Astrocyte (in vitro differentiated cells and primary cell): ENCODE measurements at regions not wholly inside any gene's neighbourhood (a gene's known extent, or its start where the extent isn't known, plus 50 kb on each side); places are given as distances from the start of the nearest gene placed in this dataset.

ENCODE experiments used
- DNase-seq: peaks from one replicate; pipeline ENCODE4 v3.0.0-alpha.2; 2010; ENCODE audit warnings: low read depth
- FAIRE-seq: peaks from 2 replicates; lab custom pipeline; 2011; peaks lifted over from hg19 to GRCh38; lab: Jason Lieb, UNC
- H2AFZ ChIP-seq: 2 replicates; pipeline ENCODE4 v1.6.0; 2012; ENCODE audit warnings: low read depth, low read length, inconsistent platforms
- H3K27ac ChIP-seq: 2 replicates; pipeline ENCODE4 v1.5.1; 2011; ENCODE audit warnings: low read depth, low read length, inconsistent platforms
- H3K27me3 ChIP-seq: 2 replicates; pipeline ENCODE4 v1.6.0; 2011; ENCODE audit warnings: low read length, inconsistent platforms; ENCODE audit not compliant: insufficient read depth
- H3K36me3 ChIP-seq: 2 replicates; pipeline ENCODE4 v1.5.1; 2011; ENCODE audit warnings: low read length, inconsistent platforms; ENCODE audit not compliant: insufficient read depth
- H3K4me1 ChIP-seq: 2 replicates; pipeline ENCODE4 v1.5.1; 2011; ENCODE audit warnings: low read length, inconsistent platforms; ENCODE audit not compliant: insufficient read depth
- H3K4me2 ChIP-seq: 2 replicates; pipeline ENCODE4 v1.6.0; 2012; ENCODE audit warnings: low read length, inconsistent platforms
- H3K4me3 ChIP-seq: 2 replicates; pipeline ENCODE4 v1.5.1; 2011; ENCODE audit warnings: low read depth, mild to moderate bottlenecking, low read length, inconsistent platforms; ENCODE audit not compliant: insufficient read depth
- H3K79me2 ChIP-seq: 2 replicates; pipeline ENCODE4 v1.6.0; 2012; ENCODE audit warnings: mild to moderate bottlenecking, low read length, inconsistent platforms; ENCODE audit not compliant: insufficient read depth
- H3K9ac ChIP-seq: 2 replicates; pipeline ENCODE4 v1.6.0; 2012; ENCODE audit warnings: mild to moderate bottlenecking, low read length, inconsistent platforms
- H3K9me3 ChIP-seq: 2 replicates; pipeline ENCODE4 v1.5.1; 2012; ENCODE audit warnings: low read depth, mild to moderate bottlenecking, low read length, inconsistent platforms; ENCODE audit not compliant: insufficient read depth
- H4K20me1 ChIP-seq: 2 replicates; pipeline ENCODE4 v1.6.0; 2012; ENCODE audit warnings: low read length, inconsistent platforms; ENCODE audit not compliant: insufficient read depth
- H3K27ac Mint-ChIP-seq: one replicate; pipeline ENCODE4 v1.8.0; 2021; ENCODE audit warnings: mild to moderate bottlenecking, mixed read lengths; ENCODE audit not compliant: unreplicated experiment
- H3K27me3 Mint-ChIP-seq: one replicate; pipeline ENCODE4 v1.8.0; 2021; ENCODE audit warnings: low read depth, mixed read lengths; ENCODE audit not compliant: unreplicated experiment
- H3K36me3 Mint-ChIP-seq: one replicate; pipeline ENCODE4 v1.8.0; 2021; ENCODE audit warnings: low read depth, mixed read lengths; ENCODE audit not compliant: unreplicated experiment
- H3K4me1 Mint-ChIP-seq: one replicate; pipeline ENCODE4 v1.8.0; 2021; ENCODE audit warnings: low read depth, mixed read lengths; ENCODE audit not compliant: unreplicated experiment
- H3K4me3 Mint-ChIP-seq: one replicate; pipeline ENCODE4 v1.8.0; 2021; ENCODE audit warnings: mild to moderate bottlenecking, moderate library complexity, mixed read lengths; ENCODE audit not compliant: unreplicated experiment
- H3K9me3 Mint-ChIP-seq: one replicate; pipeline ENCODE4 v1.8.0; 2021; ENCODE audit warnings: mild to moderate bottlenecking, mixed read lengths; ENCODE audit not compliant: unreplicated experiment
- CTCF ChIP-seq: IDR thresholded peaks from 2 replicates; pipeline ENCODE4 v1.5.1; 2011; ENCODE audit warnings: low read depth, mild to moderate bottlenecking, inconsistent platforms, low read length, moderate library complexity; ENCODE audit not compliant: insufficient read depth
- EZH2 ChIP-seq: IDR thresholded peaks from 2 replicates; pipeline ENCODE4 v1.6.1; 2012; ENCODE audit warnings: mild to moderate bottlenecking, low read length, inconsistent platforms; ENCODE audit not compliant: insufficient read depth

- Histone ChIP-seq H4K20me1 (no peaks in the 10 kb centered on the region), H3K9ac (no peak overlapping the region), H3K27me3 (no peaks in the 10 kb centered on the region), H3K79me2 (no peaks in the 10 kb centered on the region), H2AFZ (peak overlapping the region; percentile 36), H3K36me3 (no peaks in the 10 kb centered on the region), H3K4me1 (peaks cover 19% of the 10 kb centered on the region), H3K9me3 (no peaks in the 10 kb centered on the region), H3K4me3 (no peak overlapping the region), H3K4me2 (peak overlapping the region; percentile 83), H3K27ac (no peak overlapping the region)
- TF ChIP-seq EZH2: no peak
- no peak for TF ChIP-seq CTCF
- Mint-ChIP-seq H3K9me3 (peaks cover 7% of the 10 kb centered on the region), H3K27me3 (peaks cover 53% of the 10 kb centered on the region), H3K27ac (no peak overlapping the region), H3K4me3 (no peak overlapping the region), H3K4me1 (no peaks in the 10 kb centered on the region), H3K36me3 (no peaks in the 10 kb centered on the region)
- no peak for FAIRE-seq
- DNase-seq: no peak
Observed at GRCh38 chr5:73266176-73266738, 93.3 kb downstream of the TMEM174 start.

GRCh38 chr5:73265641-73266040 is 92.6 kb downstream of the TMEM174 start:
- H3K4me1 Mint-ChIP-seq: no peaks in the 10 kb centered on the region
- no peaks in the 10 kb centered on the region for H4K20me1 ChIP-seq
- peaks cover 19% of the 10 kb centered on the region for H3K4me1 ChIP-seq
- peaks cover 7% of the 10 kb centered on the region for H3K9me3 Mint-ChIP-seq
- H3K4me3 Mint-ChIP-seq: no peak overlapping the region
- no peak overlapping the region for H3K27ac ChIP-seq
- no peak overlapping the region for H3K4me3 ChIP-seq
- no peaks in the 10 kb centered on the region for H3K9me3 ChIP-seq
- no peaks in the 10 kb centered on the region for H3K27me3 ChIP-seq
- FAIRE-seq (no peak), DNase-seq (no peak)
- H3K4me2 ChIP-seq: no peak overlapping the region
- TF ChIP-seq CTCF (no peak), EZH2 (no peak)
- H3K9ac ChIP-seq: no peak overlapping the region
- no peaks in the 10 kb centered on the region for H3K36me3 ChIP-seq
- peaks cover 55% of the 10 kb centered on the region for H3K27me3 Mint-ChIP-seq
- no peak overlapping the region for H3K27ac Mint-ChIP-seq
- H3K36me3 Mint-ChIP-seq: no peaks in the 10 kb centered on the region
- H2AFZ ChIP-seq: no peak overlapping the region
- no peaks in the 10 kb centered on the region for H3K79me2 ChIP-seq

GRCh38 chr5:73264631-73265030 is 91.6 kb downstream of the TMEM174 start:
- no peak overlapping the region for H3K27ac Mint-ChIP-seq
- no peak for DNase-seq
- no peaks in the 10 kb centered on the region for H3K27me3 ChIP-seq
- no peak overlapping the region for H3K4me3 Mint-ChIP-seq
- no peaks in the 10 kb centered on the region for H3K4me1 Mint-ChIP-seq
- no peak for TF ChIP-seq CTCF
- TF ChIP-seq EZH2: no peak
- H3K4me3 ChIP-seq: no peak overlapping the region
- no peak overlapping the region for H2AFZ ChIP-seq
- H3K4me2 ChIP-seq: no peak overlapping the region
- no peaks in the 10 kb centered on the region for H3K36me3 Mint-ChIP-seq
- FAIRE-seq: no peak
- no peak overlapping the region for H3K9ac ChIP-seq
- H3K27ac ChIP-seq: no peak overlapping the region
- H3K79me2 ChIP-seq: no peaks in the 10 kb centered on the region
- H4K20me1 ChIP-seq: no peaks in the 10 kb centered on the region
- peaks cover 55% of the 10 kb centered on the region for H3K27me3 Mint-ChIP-seq
- H3K4me1 ChIP-seq: peaks cover 19% of the 10 kb centered on the region
- H3K36me3 ChIP-seq: no peaks in the 10 kb centered on the region
- H3K9me3 Mint-ChIP-seq: peaks cover 4% of the 10 kb centered on the region
- H3K9me3 ChIP-seq: no peaks in the 10 kb centered on the region
